ENCODE measurements at regions not wholly inside any gene's neighbourhood (a gene's known extent, or its start where the extent isn't known, plus 50 kb on each side); places are given as distances from the start of the nearest gene placed in this dataset.

GRCh38 chr10:111852801-111853200 is 330.8 kb downstream of the GPAM start (continued):
- no peak for TF ChIP-seq CHD7 (IDR thresholded peaks at IDR 0.05; ENCODE audit: insufficient replicate concordance, low read length)
- no peak for TF ChIP-seq RBBP5 (IDR thresholded peaks at IDR 0.05; ENCODE audit: borderline replicate concordance, low read depth, low read length)
- TF ChIP-seq SUZ12 (IDR thresholded peaks at IDR 0.05; ENCODE audit: low read length): no peak
- no peak for TF ChIP-seq TAF7 (optimal IDR thresholded peaks at IDR 0.05; ENCODE audit: borderline replicate concordance, low read depth, low read length)
- TF ChIP-seq NRF1 (IDR thresholded peaks at IDR 0.05; ENCODE audit: low read depth, low read length): no peak
- no peak for TF ChIP-seq CEBPB (IDR thresholded peaks at IDR 0.05; ENCODE audit: low read depth, low read length)

Data from H1 (cell line).